ENCODE measurements at regions not wholly inside any gene's neighbourhood (a gene's known extent, or its start where the extent isn't known, plus 50 kb on each side); places are given as distances from the start of the nearest gene placed in this dataset.
A peak's percentile ranks its signal among the peaks of the same experiment; 100 is the strongest.
"Not testable (repeated sequence)": the region's sequence is repeated elsewhere in the genome, so short reads cannot be mapped to it uniquely, and the experiment has no call there.

DNA sequence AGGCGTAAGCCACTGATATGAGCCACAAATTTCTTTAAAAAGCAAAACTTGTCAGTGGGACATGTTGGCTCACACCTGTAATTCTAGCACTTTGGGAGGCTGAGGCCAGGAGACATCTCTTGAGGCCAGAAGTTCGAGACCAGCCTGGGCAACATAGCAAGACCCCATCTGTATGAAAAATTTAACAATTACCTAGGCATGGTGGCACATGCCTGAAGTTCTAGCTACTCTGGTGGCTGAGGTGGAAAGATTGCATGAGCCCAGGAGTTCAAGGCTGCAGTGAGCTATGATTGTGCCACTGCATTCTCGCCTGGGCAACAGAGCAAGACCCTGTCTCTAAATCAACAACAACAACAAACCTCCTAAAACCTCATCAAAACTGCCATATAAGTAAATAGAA is 147.6 kb upstream of the BARHL2 start:
- ATAC-seq = no peak
- no peak for DNase-seq (ENCODE audit: low spot score)
- intact Hi-C loops (cut with DNase I) = no loop called here

DNA sequence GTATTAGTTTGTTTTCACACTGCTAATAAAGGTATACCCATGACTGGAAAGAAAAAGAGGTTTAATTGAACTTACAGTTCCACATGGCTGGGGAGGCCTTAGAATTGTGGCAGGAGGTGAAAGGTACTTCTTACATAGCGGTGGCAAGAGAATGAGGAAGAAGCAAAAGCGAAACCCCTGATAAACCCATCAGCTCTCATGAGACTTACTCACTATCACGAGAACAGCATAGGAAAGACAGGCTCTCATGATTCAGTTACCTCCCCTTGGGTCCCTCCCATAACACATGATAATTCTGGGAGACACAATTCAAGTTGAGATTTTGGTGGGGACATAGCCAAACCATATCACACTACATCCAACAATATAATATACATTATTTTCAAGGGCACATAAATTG is 145.7 kb upstream of the BARHL2 start:
- intact Hi-C loops (cut with DNase I) = no loop called here
- DNase-seq (ENCODE audit: low spot score) = no peak
- no peak for ATAC-seq

DNA sequence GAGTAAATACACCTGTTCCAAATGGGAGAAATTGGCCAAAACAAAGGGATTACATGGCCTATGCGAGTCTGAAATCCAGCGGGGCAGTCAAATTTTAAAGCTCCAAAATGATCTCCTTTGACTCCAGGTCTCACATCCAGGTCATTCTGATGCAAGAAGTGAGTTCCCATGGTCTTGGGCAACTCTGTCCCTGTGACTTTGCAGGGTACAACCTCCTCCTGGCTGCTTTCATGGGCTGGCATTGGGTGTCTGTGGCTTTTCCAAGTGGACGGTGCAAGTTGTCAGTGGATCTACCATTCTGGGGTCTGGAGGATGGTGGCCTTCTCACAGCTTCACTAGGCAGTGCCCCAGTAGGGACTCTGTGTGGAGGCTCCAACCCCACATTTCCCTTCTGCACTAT is 144.3 kb upstream of the BARHL2 start:
- ATAC-seq; DNase-seq (ENCODE audit: low spot score); intact Hi-C loops (cut with DNase I): not testable (repeated sequence)

DNA sequence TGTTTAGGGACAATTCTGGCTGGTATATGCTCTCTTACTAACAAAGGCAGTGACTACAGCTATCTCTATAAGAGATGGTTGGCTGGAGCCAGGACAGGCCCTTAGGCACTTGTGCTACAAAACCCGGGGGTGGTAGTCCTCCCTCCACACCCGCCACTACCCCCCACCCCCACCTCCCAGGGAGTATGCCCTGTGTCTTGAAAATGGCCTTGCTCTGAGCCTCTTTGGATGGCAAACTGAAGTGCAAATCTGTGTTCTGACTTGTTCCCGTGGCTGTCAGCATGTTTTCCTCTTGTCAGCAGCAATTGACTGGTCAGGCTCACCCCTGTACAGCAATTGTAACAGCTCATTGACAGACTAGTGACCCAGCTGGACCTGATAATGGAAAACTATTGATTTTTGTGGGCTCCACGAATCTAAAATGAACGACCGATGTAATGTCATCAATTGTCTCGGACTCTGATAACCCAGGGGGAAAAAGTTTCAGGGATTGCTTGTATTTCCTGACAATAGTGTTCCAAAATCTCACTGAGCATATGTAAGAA is 139.4 kb upstream of the BARHL2 start:
- intact Hi-C loops (cut with DNase I) = no loop called here
- DNase-seq (ENCODE audit: low spot score) (no peak), ATAC-seq (no peak)

DNA sequence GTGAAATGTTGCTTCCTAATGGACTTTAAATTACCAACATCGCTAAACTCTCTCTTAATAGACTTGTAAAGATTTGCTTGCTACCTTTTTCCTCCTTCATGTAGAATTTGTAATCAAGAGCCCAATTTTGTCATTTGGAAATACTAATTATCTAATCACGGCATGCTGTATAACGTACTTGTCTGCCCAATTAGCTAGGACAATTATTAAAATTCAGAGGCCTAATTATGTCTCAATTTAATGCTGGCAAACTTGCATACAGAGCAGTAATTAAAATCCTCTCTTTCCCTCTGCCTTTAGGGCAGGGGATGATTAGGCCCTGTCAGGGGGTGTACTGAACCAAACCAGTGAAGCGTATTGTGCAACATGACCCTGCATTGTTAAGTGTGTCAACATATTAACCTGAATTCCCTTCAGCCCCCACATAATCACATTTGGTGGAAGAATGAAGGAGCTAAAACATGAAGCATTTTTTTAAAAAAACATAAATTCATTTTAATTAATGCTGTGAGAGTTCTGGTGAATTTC is 137.4 kb upstream of the BARHL2 start:
- DNase-seq (ENCODE audit: low spot score) (no peak), ATAC-seq (no peak)
- intact Hi-C loops (cut with DNase I) = no loop called here

DNA sequence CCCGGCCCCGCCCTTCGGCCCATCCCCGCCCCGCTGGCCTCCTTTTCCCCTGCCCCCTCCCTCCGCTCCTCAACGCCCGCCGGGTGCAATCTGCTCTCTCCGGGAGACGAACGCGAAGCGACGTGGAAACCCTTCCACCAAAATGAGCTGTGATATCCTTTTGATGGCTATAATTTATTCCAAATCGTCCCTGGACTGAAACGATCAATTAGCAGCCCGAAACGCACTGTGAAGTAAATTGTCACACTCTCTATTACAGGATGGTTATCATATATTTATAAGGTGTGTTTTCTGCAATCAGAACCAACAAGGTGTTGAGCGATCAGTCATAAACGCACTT is 134.6 kb upstream of the BARHL2 start:
- ATAC-seq (no peak), DNase-seq (ENCODE audit: low spot score) (no peak)
- intact Hi-C loops (cut with DNase I) = no loop called here

DNA sequence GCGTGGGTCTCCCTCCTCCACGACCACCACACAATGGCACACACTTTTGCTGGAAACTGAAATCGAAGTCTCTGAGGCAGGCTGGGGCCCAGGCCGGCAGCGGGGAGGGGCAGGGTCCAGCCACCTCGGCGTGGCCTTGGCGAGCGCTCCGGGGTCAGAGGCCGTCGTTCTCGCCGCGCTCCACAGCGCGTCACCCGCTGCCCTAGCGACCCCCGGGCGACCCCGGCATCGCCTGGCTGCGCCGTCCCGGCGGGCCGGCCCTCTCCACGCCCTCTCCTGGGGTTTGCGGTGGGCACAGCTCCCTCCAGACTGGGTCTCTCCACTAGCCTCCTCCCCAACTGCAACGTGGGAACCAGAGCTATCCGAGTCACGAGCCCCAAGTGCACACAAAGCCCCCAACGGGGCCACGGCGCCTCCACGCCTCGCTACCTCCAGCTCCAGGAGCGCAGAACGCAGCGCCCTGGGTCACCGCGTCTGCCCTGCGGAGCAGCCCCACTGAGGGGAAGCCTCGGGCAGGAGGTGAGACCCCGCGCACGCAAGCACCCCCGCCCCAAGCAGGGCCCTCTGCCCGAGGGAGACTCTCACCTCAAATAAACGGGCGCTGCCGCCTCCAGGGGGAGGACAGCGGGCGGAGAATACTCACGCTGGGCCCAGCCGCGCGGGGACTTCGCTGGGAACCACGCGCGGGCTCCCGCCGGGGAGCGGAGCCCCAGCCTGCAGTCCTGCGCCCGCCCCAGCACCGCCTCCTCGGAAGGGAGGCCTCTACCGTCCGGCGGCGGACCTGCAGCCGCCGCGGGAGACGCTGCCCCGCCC is 134.0 kb upstream of the BARHL2 start:
- ATAC-seq = peak; percentile 97
- intact Hi-C loops (cut with DNase I) = no loop called here
- DNase-seq (ENCODE audit: low spot score) = peak; percentile 89

DNA sequence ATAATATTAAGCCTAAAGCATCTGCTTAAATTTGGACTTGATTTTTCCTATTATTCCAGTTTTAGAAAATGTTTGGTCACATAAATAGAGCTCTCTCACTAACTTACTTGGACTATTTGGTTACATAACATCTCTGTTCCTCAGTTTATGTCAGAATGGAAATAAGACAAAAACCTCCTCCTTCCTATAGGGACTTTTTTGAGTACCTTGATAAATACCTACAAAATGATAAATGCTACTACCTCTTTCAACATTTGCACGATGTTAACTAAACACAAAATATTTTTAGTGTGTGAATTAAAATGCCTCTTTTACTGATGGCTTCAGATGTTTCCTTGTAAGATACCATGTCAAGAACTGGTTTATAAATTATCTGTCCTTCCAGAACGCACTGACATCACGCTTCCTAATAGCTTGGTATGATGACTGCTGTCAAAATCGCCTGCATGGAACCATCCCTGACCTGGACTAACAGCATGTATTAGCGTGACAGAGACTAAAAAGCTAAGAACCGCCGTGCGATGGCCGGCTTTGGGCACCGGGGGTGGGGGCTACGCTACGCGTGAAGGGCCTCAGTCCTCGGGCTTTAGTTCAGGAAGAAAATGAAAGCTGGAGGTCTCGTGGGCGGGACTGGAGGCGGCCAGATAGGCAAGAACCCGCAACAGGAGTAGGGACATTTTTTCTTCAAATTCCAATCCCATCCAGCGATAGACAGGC is 133.2 kb upstream of the BARHL2 start:
- ATAC-seq = peak; percentile 9
- intact Hi-C loops (cut with DNase I) = no loop called here
- DNase-seq (ENCODE audit: low spot score) = peak; percentile 64

DNA sequence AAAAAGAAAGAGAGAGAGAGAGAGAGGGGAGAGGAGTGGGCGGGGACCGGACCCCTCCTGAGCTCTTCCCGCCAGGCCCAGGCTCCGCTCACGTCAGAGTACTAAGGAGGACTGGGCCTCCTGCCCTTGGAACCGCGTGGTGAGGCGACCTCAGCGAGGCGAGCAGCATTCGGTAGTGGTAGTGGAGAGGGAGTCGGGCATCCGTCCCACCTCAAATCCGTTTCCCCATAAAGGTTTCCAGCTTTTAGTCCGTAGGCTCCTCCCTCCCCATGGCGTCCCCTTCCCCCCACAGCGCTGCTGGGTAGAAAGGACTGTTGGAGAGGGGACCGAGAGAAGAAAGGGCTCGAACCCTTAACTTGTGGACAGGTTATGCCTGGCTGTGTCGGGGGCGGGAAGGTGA is 124.4 kb upstream of the BARHL2 start:
- intact Hi-C loops (cut with DNase I) = no loop called here
- ATAC-seq = no peak
- DNase-seq (ENCODE audit: low spot score) = no peak

DNA sequence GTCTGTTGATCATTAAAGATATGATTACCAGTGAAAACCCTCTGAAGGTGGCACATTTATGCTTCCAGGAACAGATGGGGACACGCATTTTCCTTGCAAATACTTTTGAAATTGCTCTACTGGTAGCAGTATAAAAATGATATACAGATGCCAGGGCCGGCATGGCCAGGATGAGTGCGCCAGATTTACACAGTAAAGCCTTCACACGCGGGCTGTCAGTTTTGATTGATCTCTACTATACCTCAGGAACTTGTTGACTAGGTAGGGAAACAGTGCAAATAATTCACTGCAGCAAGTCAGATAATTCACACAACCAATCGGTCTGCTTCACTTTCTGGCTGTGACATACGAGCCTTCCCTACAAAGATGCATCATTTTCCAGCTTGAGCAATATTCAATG is 123.2 kb upstream of the BARHL2 start:
- intact Hi-C loops (cut with DNase I) = no loop called here

DNA sequence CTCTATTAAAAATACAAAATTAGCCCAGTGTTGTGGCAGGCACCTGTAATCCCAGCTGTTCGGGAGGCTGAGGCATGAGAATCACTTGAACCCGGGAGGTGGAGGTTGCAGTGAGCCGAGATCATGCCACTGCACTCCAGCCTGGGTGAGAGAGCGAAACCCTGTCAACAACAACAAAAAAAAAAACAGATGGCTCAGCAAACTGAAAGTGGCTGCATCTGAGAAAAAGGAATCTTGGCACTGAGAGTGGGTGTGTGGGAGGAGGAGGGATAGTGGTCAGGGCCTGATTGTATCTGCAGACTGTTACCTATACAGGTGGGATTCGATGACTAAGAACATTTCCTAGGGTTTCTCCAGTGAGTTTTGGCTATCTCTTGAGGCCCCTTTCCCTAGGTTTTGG is 122.2 kb upstream of the BARHL2 start:
- ATAC-seq (no peak), DNase-seq (ENCODE audit: low spot score) (no peak)
- intact Hi-C loops (cut with DNase I) = no loop called here

More for the DNA sequence above, 123.2 kb upstream of the BARHL2 start:
- DNase-seq (ENCODE audit: low spot score) = no peak
- no peak for ATAC-seq

DNA sequence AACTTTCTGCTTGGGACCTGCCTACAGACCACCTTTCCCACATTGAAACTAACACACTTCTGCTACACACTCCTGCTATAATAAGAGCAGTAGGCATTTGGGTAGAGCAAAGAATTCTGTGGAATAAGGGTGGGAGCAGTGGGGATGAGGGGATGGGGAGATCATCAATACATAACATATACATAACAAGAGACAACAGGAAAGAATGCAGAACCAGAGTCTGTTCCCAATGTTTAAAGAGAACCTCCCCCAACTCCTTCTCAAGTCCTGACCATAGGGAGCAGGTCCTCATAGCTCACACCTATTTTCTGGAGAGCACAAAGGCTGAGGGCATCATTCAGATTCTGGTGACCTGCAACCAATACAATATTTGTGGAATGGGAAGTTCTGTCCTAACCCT is 121.6 kb upstream of the BARHL2 start:
- ATAC-seq (no peak), DNase-seq (ENCODE audit: low spot score) (no peak)
- intact Hi-C loops (cut with DNase I) = no loop called here

DNA sequence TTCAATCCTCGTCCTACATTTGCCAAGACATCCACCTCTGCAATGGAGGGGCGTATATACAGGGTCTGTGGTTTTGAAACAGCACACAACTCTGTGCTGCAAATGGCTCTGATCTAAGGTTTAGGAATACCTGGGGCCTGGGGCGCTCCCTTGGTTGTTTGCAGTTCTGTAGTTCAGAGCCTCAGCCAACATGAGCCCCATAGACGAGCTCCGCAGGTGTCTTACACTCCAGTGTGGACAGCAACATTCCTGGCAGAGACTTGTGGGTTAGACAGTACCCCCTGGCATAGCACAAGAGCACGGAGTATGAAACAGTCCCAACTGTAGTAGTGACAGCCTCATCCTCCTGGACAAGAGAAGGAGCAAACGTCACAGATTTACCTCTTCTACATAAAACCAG is 120.3 kb upstream of the BARHL2 start:
- intact Hi-C loops (cut with DNase I) = no loop called here
- no peak for ATAC-seq
- DNase-seq (ENCODE audit: low spot score) = no peak

DNA sequence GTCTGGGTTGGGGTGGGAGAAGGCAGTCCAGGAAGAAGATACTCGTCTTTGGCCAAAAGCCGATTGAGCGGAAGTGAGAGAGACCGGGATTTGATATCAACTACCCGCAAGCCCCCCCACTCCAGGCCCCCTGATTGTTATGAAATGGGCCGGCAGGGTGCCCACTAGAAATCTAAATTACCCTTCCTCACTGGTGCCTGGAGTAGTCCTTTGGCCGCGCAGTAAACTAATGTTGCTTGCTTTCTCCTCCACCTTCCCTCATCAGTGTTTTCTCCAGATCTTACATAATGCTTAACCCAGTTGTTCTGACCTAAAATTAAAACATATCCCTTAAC is 119.2 kb upstream of the BARHL2 start:
- no peak for DNase-seq (ENCODE audit: low spot score)
- intact Hi-C loops (cut with DNase I) = no loop called here
- peak; percentile 37 for ATAC-seq

DNA sequence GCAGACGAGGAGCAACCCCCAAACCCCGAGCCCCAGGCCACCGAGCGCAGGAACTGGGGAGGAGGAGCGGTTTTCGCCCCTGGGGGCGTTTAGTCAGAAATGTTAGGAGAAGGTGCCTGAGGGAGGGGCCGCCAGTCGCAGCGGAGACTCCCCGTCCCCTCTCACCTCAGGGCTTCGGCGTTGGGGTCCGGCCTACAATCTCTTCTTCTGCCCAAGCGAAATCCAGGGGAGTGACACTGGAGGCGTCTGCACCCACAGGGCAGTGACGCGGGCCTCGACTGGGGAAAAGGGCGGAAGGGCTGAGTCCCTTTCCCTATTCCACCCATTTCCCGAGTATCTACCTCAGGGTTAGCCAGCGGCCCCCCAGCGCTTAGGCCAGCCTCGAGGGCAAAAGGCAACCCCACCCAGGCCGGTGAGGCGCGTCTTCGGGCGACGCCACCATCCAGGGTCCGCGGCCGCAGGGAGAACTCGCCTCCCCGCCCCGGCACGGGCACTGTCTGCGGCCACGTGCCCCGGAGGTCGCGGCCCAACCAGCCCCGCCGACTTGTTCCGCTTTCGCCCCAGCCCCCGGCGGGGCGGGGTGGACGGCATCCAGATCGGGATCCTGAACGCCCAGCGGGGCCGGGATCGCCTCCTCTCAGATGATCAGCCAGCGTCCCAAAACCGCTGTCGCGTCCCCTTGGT is 118.7 kb upstream of the BARHL2 start:
- intact Hi-C loops (cut with DNase I) = no loop called here
- ATAC-seq (peak; percentile 68), DNase-seq (ENCODE audit: low spot score) (peak; percentile 65)

DNA sequence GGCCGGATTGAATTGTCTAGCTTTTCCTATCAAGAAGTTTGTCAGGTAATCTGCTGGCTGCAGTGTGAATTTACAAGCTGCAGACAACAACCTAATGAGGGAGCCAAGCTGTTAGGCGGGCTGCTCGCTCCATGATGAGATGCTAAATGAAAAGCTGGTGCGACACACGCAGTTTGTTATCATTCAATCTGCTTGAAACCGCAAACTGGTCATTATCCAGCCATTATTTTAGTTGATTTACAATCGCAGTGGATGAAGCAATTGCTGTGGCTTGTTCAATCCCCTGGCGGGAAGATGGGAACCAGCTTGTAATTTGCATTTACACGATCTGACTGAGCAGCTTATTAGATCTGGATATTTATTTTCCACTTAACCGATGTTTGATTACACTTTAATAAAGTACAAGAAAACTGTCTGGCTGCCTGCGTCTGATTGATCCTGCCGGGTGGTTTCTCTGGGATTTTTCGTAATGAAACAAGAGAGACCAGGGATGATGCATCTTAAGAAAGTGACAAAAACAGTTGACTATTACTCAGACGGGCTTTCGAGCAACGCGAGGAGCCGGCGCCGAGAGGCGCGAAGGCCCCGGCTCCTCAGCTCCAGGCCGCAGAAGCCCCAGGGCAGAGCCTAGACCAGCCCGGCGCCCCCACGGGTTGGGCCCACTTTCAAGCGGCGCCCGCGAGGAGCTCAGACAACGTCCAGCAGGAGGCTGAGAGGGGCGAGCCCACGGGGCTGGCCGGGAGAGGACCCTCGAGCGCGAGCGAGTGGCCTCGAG is 118.0 kb upstream of the BARHL2 start:
- DNase-seq (ENCODE audit: low spot score) (no peak), ATAC-seq (peak; percentile 54)
- intact Hi-C loops (cut with DNase I) = no loop called here

DNA sequence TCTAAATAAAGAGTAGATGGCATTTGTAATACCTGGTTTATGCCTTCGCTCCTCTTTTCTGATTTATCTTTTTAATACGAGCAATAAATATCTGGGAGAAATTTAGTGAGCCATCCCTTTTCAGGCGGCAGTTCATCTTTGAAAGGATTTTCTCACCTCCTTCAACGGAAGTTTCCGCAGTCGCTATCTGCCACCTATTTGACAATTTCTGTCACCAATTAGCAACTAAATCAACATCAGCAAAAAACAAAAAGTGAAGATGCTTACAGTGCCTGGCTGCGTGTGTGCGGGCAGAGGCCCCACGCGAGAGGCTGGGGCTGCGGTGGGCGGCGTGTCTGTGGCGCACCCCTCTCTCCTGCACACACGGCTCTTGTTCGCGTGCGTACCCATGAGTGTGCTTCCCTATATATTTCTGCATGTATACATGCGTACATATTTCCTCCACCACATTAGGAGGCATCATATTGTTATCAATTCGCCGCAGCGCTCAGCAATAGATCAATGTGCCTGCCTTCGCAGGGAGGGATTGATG is 117.3 kb upstream of the BARHL2 start:
- ATAC-seq = no peak

DNA sequence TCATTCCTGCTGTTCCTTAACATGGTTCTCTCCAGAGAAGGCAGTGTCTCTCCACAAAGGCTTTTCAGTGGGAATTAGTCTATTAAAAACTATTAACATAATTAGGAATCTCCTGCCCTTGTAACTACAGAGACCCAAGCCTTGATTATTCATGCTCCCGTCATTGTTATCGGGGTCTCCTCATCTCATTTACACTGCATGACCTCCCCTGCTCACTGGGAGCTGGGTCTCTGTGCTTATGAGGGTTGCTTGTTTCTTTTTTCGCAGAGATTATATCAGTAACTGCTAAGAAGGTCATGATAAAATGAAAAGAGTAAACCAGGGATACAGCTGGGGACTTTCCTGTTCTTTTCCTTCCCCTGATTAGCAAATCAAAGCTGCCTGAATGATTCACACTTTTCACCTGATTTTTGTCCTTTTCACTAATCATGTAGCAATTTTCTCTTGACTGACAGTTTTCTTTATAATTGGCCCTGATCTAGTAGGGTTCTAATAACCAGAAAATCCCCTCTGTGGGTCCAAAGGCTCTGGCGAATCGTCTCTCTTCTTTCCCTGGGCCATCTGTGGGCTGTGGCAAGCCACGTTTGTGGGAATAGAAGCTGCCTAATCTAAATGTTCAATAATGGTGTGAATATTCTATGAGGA is 116.5 kb upstream of the BARHL2 start:
- no peak for ATAC-seq
- intact Hi-C loops (cut with DNase I) = no loop called here
- no peak for DNase-seq (ENCODE audit: low spot score)

More for the DNA sequence above, 117.3 kb upstream of the BARHL2 start:
- no peak for DNase-seq (ENCODE audit: low spot score)
- intact Hi-C loops (cut with DNase I) = no loop called here

Measured in sciatic nerve (tissue), 2 donors.